WTC11 (cell line): ENCODE measurements at regions not wholly inside any gene's neighbourhood (a gene's known extent, or its start where the extent isn't known, plus 50 kb on each side); places are given as distances from the start of the nearest gene placed in this dataset.

Source experiments
- ATAC-seq: fragments of 200-7000 bp; cut with Tn5 transposase; 2 replicates; pipeline ENCODE4 v1.10.0; 2021; ENCODE audit warnings: mild to moderate bottlenecking, moderate library complexity
- CTCF ChIA-PET: fragments of 300-600 bp; sonication (Branson Sonifier 250); formaldehyde crosslinking; loops from one replicate; lab custom pipeline; 2021; ENCODE audit warnings: antibody characterized with exemption; lab: Charles Lee
- POLR2A ChIA-PET: fragments of 350-600 bp; sonication (Branson Sonifier 250); formaldehyde crosslinking; loops from one replicate; lab custom pipeline; 2021; ENCODE audit warnings: antibody characterized with exemption; lab: Charles Lee
- DNase-seq: peaks from one replicate; pipeline ENCODE4 v3.0.0; 2021; ENCODE audit warnings: low spot score
- H3K27ac Mint-ChIP-seq: 2 replicates; pipeline ENCODE4 v1.8.0; 2021; ENCODE audit warnings: mixed read lengths
- H3K27me3 Mint-ChIP-seq: 2 replicates; pipeline ENCODE4 v1.8.0; 2021; ENCODE audit warnings: low read depth, mild to moderate bottlenecking, moderate library complexity, mixed read lengths
- H3K36me3 Mint-ChIP-seq: 2 replicates; pipeline ENCODE4 v1.8.0; 2021; ENCODE audit warnings: mixed read lengths
- H3K4me1 Mint-ChIP-seq: 2 replicates; pipeline ENCODE4 v1.8.0; 2022; ENCODE audit warnings: mixed read lengths
- H3K4me3 Mint-ChIP-seq: 2 replicates; pipeline ENCODE4 v1.8.0; 2021; ENCODE audit warnings: mild to moderate bottlenecking, moderate library complexity, mixed read lengths
- H3K9me3 Mint-ChIP-seq: 2 replicates; pipeline ENCODE4 v1.8.0; 2021; ENCODE audit warnings: mixed read lengths
- ATF1 ChIP-seq: sonication (generic); formaldehyde crosslinking; IDR thresholded peaks from 2 replicates; pipeline ENCODE4 v1.8.1; 2023; ENCODE audit warnings: mild to moderate bottlenecking, moderate library complexity, missing genetic modification reagents
- CREB1 ChIP-seq: sonication (generic); formaldehyde crosslinking; IDR thresholded peaks from 2 replicates; pipeline ENCODE4 v1.8.0; 2023; ENCODE audit warnings: mild to moderate bottlenecking, missing genetic modification reagents
- FOXK1 ChIP-seq: sonication (generic); formaldehyde crosslinking; IDR thresholded peaks from 2 replicates; pipeline ENCODE4 v1.8.0; 2022; ENCODE audit warnings: mild to moderate bottlenecking, moderate library complexity, missing genetic modification reagents
- NR2C2 ChIP-seq: sonication (generic); formaldehyde crosslinking; IDR thresholded peaks from 2 replicates; pipeline ENCODE4 v1.8.0; 2022; ENCODE audit warnings: mild to moderate bottlenecking, missing genetic modification reagents
- TEAD4 ChIP-seq: sonication (generic); formaldehyde crosslinking; IDR thresholded peaks from 2 replicates; pipeline ENCODE4 v1.8.0; 2022; ENCODE audit warnings: mild to moderate bottlenecking, missing genetic modification reagents
- USF1 ChIP-seq: sonication (generic); formaldehyde crosslinking; IDR thresholded peaks from 2 replicates; pipeline ENCODE4 v1.8.0; 2022; ENCODE audit warnings: mild to moderate bottlenecking, missing genetic modification reagents
- ZNF121 ChIP-seq: sonication (generic); formaldehyde crosslinking; IDR thresholded peaks from 2 replicates; pipeline ENCODE4 v1.8.0; 2023; ENCODE audit warnings: missing genetic modification reagents
- ZNF138 ChIP-seq: sonication (generic); formaldehyde crosslinking; conservative IDR thresholded peaks from 2 replicates; pipeline ENCODE4 v1.8.1; 2022; ENCODE audit warnings: mild to moderate bottlenecking, moderate library complexity, missing genetic modification reagents
- ZNF219 ChIP-seq: sonication (generic); formaldehyde crosslinking; IDR thresholded peaks from 2 replicates; pipeline ENCODE4 v1.8.0; 2023; ENCODE audit warnings: missing genetic modification reagents, mild to moderate bottlenecking, borderline replicate concordance
- ZNF281 ChIP-seq: sonication (generic); formaldehyde crosslinking; IDR thresholded peaks from 2 replicates; pipeline ENCODE4 v1.8.0; 2023; ENCODE audit warnings: mild to moderate bottlenecking, missing genetic modification reagents
- ZNF425 ChIP-seq: fragments of 250-450 bp; sonication (Bioruptor Pico); conservative IDR thresholded peaks from 2 replicates; pipeline ENCODE4 v1.9.0; 2021; ENCODE audit warnings: mild to moderate bottlenecking
- TF ChIP-seq, protein P1 (sequence below): sonication (generic); formaldehyde crosslinking; IDR thresholded peaks from 2 replicates; pipeline ENCODE4 v1.8.1; 2023; ENCODE audit warnings: mild to moderate bottlenecking, missing genetic modification reagents
- TF ChIP-seq, protein P2 (sequence below): fragments of 250-450 bp; sonication (Bioruptor Pico); IDR thresholded peaks from 2 replicates; pipeline ENCODE4 v2.1.2; 2022; ENCODE audit warnings: mild to moderate bottlenecking, moderate library complexity
- TF ChIP-seq, protein P3 (sequence below): sonication (generic); formaldehyde crosslinking; IDR thresholded peaks from 2 replicates; pipeline ENCODE4 v1.8.1; 2022; ENCODE audit warnings: low read depth, mild to moderate bottlenecking, moderate library complexity, missing genetic modification reagents, borderline replicate concordance
- TF ChIP-seq, protein P4 (sequence below): sonication (generic); formaldehyde crosslinking; IDR thresholded peaks from 2 replicates; pipeline ENCODE4 v1.8.0; 2022; ENCODE audit warnings: mild to moderate bottlenecking, missing genetic modification reagents
- TF ChIP-seq, protein P5 (sequence below): sonication (generic); formaldehyde crosslinking; conservative IDR thresholded peaks from 2 replicates; pipeline ENCODE4 v1.8.1; 2023; ENCODE audit warnings: mild to moderate bottlenecking, low read depth, missing genetic modification reagents, moderate library complexity

GRCh38 chr2:217743407-217743806 is 259.4 kb downstream of the TNS1 start:
- POLR2A ChIA-PET, result no interaction called here
- DNase-seq, result no peak
- Mint-ChIP-seq H3K4me1 (no peaks in the 10 kb centered on the region), H3K9me3 (peaks cover 15% of the 10 kb centered on the region), H3K36me3 (no peaks in the 10 kb centered on the region), H3K4me3 (no peak overlapping the region), H3K27ac (no peak overlapping the region), H3K27me3 (no peaks in the 10 kb centered on the region; the same call in 1 of the 2 replicates)
- TF ChIP-seq ZNF425, result no peak
- ATAC-seq, result no peak
- CTCF ChIA-PET, result interaction anchor here (1.3 kb wide), 1 partner anchor 13 kb away, joined by 3 read pairs; no protein-coding TSS in a partner anchor

DNA sequence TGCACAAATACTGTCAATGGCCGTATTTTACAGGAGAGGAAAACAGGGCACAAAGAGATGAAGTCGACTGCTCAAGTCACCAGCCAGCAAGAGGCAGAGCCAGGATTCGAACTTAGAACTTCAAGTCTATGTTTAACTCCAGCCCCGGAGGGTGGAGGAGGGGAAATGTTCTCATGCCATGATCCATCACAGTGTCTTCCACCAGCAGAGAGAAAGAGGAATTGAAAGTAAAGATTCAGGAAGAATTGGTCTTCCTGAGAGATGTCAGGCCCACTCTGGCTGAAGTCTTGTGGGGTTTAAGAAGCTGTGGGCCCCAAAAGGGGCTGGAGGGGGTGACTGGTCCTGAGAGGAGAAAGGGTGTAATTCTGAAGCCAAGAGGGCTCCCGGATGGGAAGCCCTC is 260.0 kb downstream of the TNS1 start:
- H3K36me3 Mint-ChIP-seq, result no peaks in the 10 kb centered on the region
- H3K27ac Mint-ChIP-seq, result no peak overlapping the region
- H3K4me3 Mint-ChIP-seq, result no peak overlapping the region
- no peaks in the 10 kb centered on the region for H3K4me1 Mint-ChIP-seq
- ChIA-PET CTCF (no interaction called here), POLR2A (no interaction called here)
- no peaks in the 10 kb centered on the region; the same call in 1 of the 2 replicates for H3K27me3 Mint-ChIP-seq
- DNase-seq (no peak), ATAC-seq (no peak)
- H3K9me3 Mint-ChIP-seq, result peaks cover 15% of the 10 kb centered on the region
- TF ChIP-seq TEAD4 (CRISPR knock-in tag) (no peak), NR2C2 (no peak), ZNF138 (CRISPR knock-in tag) (no peak), ATF1 (no peak), ZNF121 (CRISPR knock-in tag) (no peak), CREB1 (CRISPR knock-in tag) (no peak), ZNF219 (CRISPR knock-in tag) (no peak), FOXK1 (no peak), ZNF281 (no peak), USF1 (CRISPR knock-in tag) (no peak)
- TF ChIP-seq, protein P1, sequence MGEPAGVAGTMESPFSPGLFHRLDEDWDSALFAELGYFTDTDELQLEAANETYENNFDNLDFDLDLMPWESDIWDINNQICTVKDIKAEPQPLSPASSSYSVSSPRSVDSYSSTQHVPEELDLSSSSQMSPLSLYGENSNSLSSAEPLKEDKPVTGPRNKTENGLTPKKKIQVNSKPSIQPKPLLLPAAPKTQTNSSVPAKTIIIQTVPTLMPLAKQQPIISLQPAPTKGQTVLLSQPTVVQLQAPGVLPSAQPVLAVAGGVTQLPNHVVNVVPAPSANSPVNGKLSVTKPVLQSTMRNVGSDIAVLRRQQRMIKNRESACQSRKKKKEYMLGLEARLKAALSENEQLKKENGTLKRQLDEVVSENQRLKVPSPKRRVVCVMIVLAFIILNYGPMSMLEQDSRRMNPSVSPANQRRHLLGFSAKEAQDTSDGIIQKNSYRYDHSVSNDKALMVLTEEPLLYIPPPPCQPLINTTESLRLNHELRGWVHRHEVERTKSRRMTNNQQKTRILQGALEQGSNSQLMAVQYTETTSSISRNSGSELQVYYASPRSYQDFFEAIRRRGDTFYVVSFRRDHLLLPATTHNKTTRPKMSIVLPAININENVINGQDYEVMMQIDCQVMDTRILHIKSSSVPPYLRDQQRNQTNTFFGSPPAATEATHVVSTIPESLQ (CRISPR knock-in tag), result no peak
- TF ChIP-seq, protein P2, sequence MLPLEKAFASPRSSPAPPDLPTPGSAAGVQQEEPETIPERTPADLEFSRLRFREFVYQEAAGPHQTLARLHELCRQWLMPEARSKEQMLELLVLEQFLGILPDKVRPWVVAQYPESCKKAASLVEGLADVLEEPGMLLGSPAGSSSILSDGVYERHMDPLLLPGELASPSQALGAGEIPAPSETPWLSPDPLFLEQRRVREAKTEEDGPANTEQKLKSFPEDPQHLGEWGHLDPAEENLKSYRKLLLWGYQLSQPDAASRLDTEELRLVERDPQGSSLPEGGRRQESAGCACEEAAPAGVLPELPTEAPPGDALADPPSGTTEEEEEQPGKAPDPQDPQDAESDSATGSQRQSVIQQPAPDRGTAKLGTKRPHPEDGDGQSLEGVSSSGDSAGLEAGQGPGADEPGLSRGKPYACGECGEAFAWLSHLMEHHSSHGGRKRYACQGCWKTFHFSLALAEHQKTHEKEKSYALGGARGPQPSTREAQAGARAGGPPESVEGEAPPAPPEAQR (CRISPR knock-in tag), result no peak
- TF ChIP-seq, protein P3, sequence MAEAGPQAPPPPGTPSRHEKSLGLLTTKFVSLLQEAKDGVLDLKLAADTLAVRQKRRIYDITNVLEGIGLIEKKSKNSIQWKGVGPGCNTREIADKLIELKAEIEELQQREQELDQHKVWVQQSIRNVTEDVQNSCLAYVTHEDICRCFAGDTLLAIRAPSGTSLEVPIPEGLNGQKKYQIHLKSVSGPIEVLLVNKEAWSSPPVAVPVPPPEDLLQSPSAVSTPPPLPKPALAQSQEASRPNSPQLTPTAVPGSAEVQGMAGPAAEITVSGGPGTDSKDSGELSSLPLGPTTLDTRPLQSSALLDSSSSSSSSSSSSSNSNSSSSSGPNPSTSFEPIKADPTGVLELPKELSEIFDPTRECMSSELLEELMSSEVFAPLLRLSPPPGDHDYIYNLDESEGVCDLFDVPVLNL (CRISPR knock-in tag), result no peak
- TF ChIP-seq, protein P4, sequence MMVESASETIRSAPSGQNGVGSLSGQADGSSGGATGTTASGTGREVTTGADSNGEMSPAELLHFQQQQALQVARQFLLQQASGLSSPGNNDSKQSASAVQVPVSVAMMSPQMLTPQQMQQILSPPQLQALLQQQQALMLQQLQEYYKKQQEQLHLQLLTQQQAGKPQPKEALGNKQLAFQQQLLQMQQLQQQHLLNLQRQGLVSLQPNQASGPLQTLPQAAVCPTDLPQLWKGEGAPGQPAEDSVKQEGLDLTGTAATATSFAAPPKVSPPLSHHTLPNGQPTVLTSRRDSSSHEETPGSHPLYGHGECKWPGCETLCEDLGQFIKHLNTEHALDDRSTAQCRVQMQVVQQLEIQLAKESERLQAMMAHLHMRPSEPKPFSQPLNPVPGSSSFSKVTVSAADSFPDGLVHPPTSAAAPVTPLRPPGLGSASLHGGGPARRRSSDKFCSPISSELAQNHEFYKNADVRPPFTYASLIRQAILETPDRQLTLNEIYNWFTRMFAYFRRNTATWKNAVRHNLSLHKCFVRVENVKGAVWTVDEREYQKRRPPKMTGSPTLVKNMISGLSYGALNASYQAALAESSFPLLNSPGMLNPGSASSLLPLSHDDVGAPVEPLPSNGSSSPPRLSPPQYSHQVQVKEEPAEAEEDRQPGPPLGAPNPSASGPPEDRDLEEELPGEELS, result no peak
- TF ChIP-seq, protein P5, sequence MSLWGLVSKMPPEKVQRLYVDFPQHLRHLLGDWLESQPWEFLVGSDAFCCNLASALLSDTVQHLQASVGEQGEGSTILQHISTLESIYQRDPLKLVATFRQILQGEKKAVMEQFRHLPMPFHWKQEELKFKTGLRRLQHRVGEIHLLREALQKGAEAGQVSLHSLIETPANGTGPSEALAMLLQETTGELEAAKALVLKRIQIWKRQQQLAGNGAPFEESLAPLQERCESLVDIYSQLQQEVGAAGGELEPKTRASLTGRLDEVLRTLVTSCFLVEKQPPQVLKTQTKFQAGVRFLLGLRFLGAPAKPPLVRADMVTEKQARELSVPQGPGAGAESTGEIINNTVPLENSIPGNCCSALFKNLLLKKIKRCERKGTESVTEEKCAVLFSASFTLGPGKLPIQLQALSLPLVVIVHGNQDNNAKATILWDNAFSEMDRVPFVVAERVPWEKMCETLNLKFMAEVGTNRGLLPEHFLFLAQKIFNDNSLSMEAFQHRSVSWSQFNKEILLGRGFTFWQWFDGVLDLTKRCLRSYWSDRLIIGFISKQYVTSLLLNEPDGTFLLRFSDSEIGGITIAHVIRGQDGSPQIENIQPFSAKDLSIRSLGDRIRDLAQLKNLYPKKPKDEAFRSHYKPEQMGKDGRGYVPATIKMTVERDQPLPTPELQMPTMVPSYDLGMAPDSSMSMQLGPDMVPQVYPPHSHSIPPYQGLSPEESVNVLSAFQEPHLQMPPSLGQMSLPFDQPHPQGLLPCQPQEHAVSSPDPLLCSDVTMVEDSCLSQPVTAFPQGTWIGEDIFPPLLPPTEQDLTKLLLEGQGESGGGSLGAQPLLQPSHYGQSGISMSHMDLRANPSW, result no peak
